Mesenchymal stem cell (in vitro differentiated cells and primary cell): ENCODE measurements at regions not wholly inside any gene's neighbourhood (a gene's known extent, or its start where the extent isn't known, plus 50 kb on each side); places are given as distances from the start of the nearest gene placed in this dataset.

Source experiments
- DNase-seq: peaks from one replicate; pipeline ENCODE4 v3.0.0-alpha.2; 2013
- H2AFZ ChIP-seq: one replicate; pipeline ENCODE4 v1.6.1; 2013; ENCODE audit warnings: low read depth, mild to moderate bottlenecking, control low read depth, inconsistent platforms, low read length, moderate library complexity
- H2AK5ac ChIP-seq: 2 replicates; pipeline ENCODE4 v1.6.1; 2013; ENCODE audit warnings: low read length, moderate library complexity, mild to moderate bottlenecking, inconsistent platforms; ENCODE audit not compliant: severe bottlenecking
- H2BK120ac ChIP-seq: one replicate; pipeline ENCODE4 v1.6.1; 2013; ENCODE audit warnings: low read depth, mild to moderate bottlenecking, inconsistent platforms, low read length, moderate library complexity
- H2BK12ac ChIP-seq, 2 experiments: one replicate each; pipeline ENCODE4 v1.6.1; 2013; ENCODE audit warnings: inconsistent platforms in 2 of 2, low read length in 2 of 2, mild to moderate bottlenecking in 2 of 2, moderate library complexity in 2 of 2, control low read depth in 1 of 2
- H2BK15ac ChIP-seq: one replicate; pipeline ENCODE4 v1.6.1; 2013; ENCODE audit warnings: mild to moderate bottlenecking, low read depth, inconsistent platforms; ENCODE audit not compliant: poor library complexity, severe bottlenecking
- H2BK5ac ChIP-seq: 2 replicates; pipeline ENCODE4 v1.6.1; 2013; ENCODE audit warnings: low read depth, mild to moderate bottlenecking, low read length, control low read depth, inconsistent platforms; ENCODE audit not compliant: poor library complexity, severe bottlenecking
- H3K14ac ChIP-seq, 2 experiments: one replicate each; pipeline ENCODE4 v1.6.1; 2013; ENCODE audit warnings: inconsistent platforms in 2 of 2, low read length in 2 of 2, control low read depth in 1 of 2, mild to moderate bottlenecking in 1 of 2, moderate library complexity in 1 of 2
- H3K18ac ChIP-seq, 2 experiments: one replicate each; pipeline ENCODE4 v1.6.1; 2013; ENCODE audit warnings: inconsistent platforms in 2 of 2, low read length in 2 of 2, control low read depth in 1 of 2, low read depth in 1 of 2, mild to moderate bottlenecking in 1 of 2
- H3K23ac ChIP-seq, 2 experiments: one replicate each; pipeline ENCODE4 v1.6.1; 2013; ENCODE audit warnings: inconsistent platforms in 2 of 2, low read length in 2 of 2, mild to moderate bottlenecking in 2 of 2, moderate library complexity in 2 of 2, control low read depth in 1 of 2
- H3K27ac ChIP-seq: 2 replicates; pipeline ENCODE4 v1.5.1; 2013; ENCODE audit warnings: mild to moderate bottlenecking, moderate library complexity, low read length, control low read depth, inconsistent platforms; ENCODE audit not compliant: poor library complexity, severe bottlenecking
- H3K27me3 ChIP-seq, 2 experiments: 2 replicates each; pipeline versions ENCODE4 v1.6.1 to v1.7.0; 2013; ENCODE audit warnings: low read length in 2 of 2, mild to moderate bottlenecking in 2 of 2, moderate library complexity in 2 of 2, control low read depth in 1 of 2, inconsistent platforms in 1 of 2; ENCODE audit not compliant: control insufficient read depth in 1 of 2, insufficient read depth in 1 of 2
- H3K36me3 ChIP-seq, 2 experiments: 2 replicates each; pipeline versions ENCODE4 v1.6.1 to v1.7.0; 2013; ENCODE audit warnings: low read length in 2 of 2, control low read depth in 1 of 2, inconsistent platforms in 1 of 2, low read depth in 1 of 2, mild to moderate bottlenecking in 1 of 2; ENCODE audit not compliant: insufficient read depth in 2 of 2, control insufficient read depth in 1 of 2
- H3K4ac ChIP-seq, 2 experiments: one replicate each; pipeline ENCODE4 v1.6.1; 2013; ENCODE audit warnings: inconsistent platforms in 2 of 2, low read length in 2 of 2, mild to moderate bottlenecking in 2 of 2, moderate library complexity in 2 of 2, control low read depth in 1 of 2, low read depth in 1 of 2
- H3K4me1 ChIP-seq: 2 replicates; pipeline ENCODE4 v1.6.1; 2013; ENCODE audit warnings: low read depth, low read length, control low read depth; ENCODE audit not compliant: control insufficient read depth, insufficient read depth
- H3K4me2 ChIP-seq: 2 replicates; pipeline ENCODE4 v1.6.1; 2013; ENCODE audit warnings: low read length, mild to moderate bottlenecking, inconsistent platforms; ENCODE audit not compliant: poor library complexity, severe bottlenecking
- H3K4me3 ChIP-seq, 2 experiments: 2 replicates each; pipeline versions ENCODE4 v1.5.1 to v1.7.0; 2013; ENCODE audit warnings: low read length in 2 of 2, mild to moderate bottlenecking in 2 of 2, control low read depth in 1 of 2, low read depth in 1 of 2; ENCODE audit not compliant: insufficient read depth in 1 of 2
- H3K79me1 ChIP-seq: replicated peaks from 2 replicates; pipeline ENCODE4 v1.6.1; 2013; ENCODE audit warnings: mild to moderate bottlenecking, control low read depth, low read length, inconsistent platforms; ENCODE audit not compliant: poor library complexity, severe bottlenecking
- H3K9ac ChIP-seq: 2 replicates; pipeline ENCODE4 v1.7.0; 2013; ENCODE audit warnings: mild to moderate bottlenecking, low read length, moderate library complexity
- H3K9me3 ChIP-seq: 2 replicates; pipeline ENCODE4 v1.7.0; 2013; ENCODE audit warnings: mild to moderate bottlenecking, low read length; ENCODE audit not compliant: control insufficient read depth
- H4K8ac ChIP-seq: one replicate; pipeline ENCODE4 v1.6.1; 2013; ENCODE audit warnings: inconsistent platforms, mild to moderate bottlenecking, low read length, moderate library complexity
- H4K91ac ChIP-seq: one replicate; pipeline ENCODE4 v1.6.1; 2013; ENCODE audit warnings: mild to moderate bottlenecking, low read length, inconsistent platforms
- WGBS: methylation state at CpG from one replicate; pipeline ENCODE4 v1.1.7; 2013; ENCODE audit warnings: mixed read lengths; 5-methylcytosine and 5-hydroxymethylcytosine counted together

DNA sequence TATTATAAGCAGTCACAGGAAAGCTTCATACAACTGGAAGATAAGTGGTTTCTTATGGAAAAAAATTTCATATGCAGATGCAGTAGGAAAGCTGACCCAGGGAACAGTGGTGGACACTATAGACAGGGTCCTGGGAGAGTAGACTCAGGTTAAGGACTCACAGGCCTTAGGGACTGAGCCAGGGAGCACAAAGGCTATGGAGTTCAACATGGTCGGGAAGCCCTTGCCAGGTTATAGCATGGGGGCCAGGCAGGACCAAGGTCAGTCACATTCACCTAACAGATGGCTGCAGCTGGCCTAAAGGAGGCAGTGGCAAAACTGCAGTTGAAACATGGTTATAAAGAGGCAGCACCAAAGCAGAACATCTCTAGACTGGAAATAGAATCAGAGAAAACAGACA, 54.9 kb upstream of the UNC5B start:
- Histone ChIP-seq H4K8ac (no peak overlapping the region), H3K9ac (no peak overlapping the region), H3K4me1 (no peaks in the 10 kb centered on the region), H3K79me1 (no peaks in the 10 kb centered on the region), H3K9me3 (peaks cover 2% of the 10 kb centered on the region), H2BK15ac (no peak overlapping the region), H3K23ac (no peak overlapping the region), H2AFZ (no peak overlapping the region), H3K27me3 (peaks cover 22 to 55% of the 10 kb centered on the region in 2 experiments), H3K18ac (no peak overlapping the region), H2BK5ac (no peak overlapping the region), H2BK120ac (no peak overlapping the region), H4K91ac (no peak overlapping the region), H3K4me2 (no peak overlapping the region), H3K36me3 (no peaks in the 10 kb centered on the region), H3K27ac (no peak overlapping the region), H3K4me3 (no peak overlapping the region), H2BK12ac (no peak overlapping the region), H3K4ac (no peak overlapping the region), H2AK5ac (no peak overlapping the region), H3K14ac (no peak overlapping the region)
- WGBS, result 81% methylated on average over 1 of the region's 1 CpG
- no peak for DNase-seq

DNA sequence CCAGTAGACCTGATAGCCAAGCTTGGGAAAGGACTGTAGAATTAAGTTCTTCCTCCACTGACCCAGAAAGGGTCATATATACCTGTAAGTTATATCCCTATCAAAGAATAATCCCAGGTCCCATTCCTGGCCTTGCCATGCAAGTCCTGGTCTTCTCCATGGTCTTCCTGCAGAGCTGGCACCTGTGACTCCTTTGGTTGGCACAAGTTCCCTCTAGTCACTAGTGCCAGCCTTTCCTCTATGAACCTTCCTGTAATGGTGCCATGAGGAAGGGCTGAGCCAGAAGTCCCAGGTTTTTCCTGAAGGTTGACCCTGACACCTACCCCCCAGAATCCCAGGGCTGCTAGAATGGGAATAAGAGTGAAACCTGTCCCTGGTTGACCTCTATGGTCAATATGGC, 54.1 kb upstream of the UNC5B start:
- H3K4ac ChIP-seq, result no peak overlapping the region

DNA sequence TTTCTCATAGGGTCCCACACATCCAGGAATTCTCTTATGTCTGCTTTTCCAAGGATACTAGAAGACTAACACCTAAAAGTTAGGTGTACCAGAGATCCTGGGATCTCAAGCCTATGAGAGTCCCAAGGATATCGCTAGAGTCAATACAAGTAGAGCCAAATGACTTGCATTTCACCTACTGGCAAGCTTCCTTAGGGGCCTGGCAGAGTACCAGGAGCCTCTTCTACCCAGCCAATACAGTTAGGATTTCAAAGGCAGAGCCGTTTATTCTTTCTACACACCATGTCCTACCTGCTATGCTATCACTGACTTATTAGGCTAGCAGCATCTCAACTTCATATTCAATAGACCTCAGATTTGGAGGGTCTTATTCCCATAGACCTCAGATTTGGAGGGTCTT, 53.5 kb upstream of the UNC5B start:
- Histone ChIP-seq H2AK5ac (no peak overlapping the region), H4K8ac (no peak overlapping the region), H3K23ac (no peak overlapping the region), H3K79me1 (no peaks in the 10 kb centered on the region), H3K9me3 (peaks cover 12% of the 10 kb centered on the region), H2BK15ac (no peak overlapping the region), H2AFZ (no peak overlapping the region), H3K36me3 (no peaks in the 10 kb centered on the region), H4K91ac (no peak overlapping the region), H3K9ac (no peak overlapping the region), H3K4me3 (no peak overlapping the region), H3K4me1 (no peaks in the 10 kb centered on the region), H3K27ac (no peak overlapping the region), H2BK12ac (no peak overlapping the region), H3K18ac (no peak overlapping the region), H3K27me3 (peaks cover 19 to 61% of the 10 kb centered on the region in 2 experiments), H3K4me2 (no peak overlapping the region), H2BK5ac (no peak overlapping the region), H3K4ac (no peak overlapping the region), H3K14ac (no peak overlapping the region), H2BK120ac (no peak overlapping the region)
- DNase-seq, result no peak
- WGBS, result 91% methylated on average over 2 of the region's 2 CpGs

More for the DNA sequence above, 54.1 kb upstream of the UNC5B start:
- Histone ChIP-seq H3K27ac (no peak overlapping the region), H3K23ac (no peak overlapping the region), H2BK5ac (no peak overlapping the region), H2AFZ (no peak overlapping the region), H2BK12ac (no peak overlapping the region), H3K27me3 (peaks cover 19 to 56% of the 10 kb centered on the region in 2 experiments), H3K9me3 (peaks cover 5% of the 10 kb centered on the region), H4K8ac (no peak overlapping the region), H3K9ac (no peak overlapping the region), H3K79me1 (no peaks in the 10 kb centered on the region), H3K14ac (no peak overlapping the region), H3K4me1 (no peaks in the 10 kb centered on the region), H2BK15ac (no peak overlapping the region), H3K18ac (no peak overlapping the region), H4K91ac (no peak overlapping the region), H3K36me3 (no peaks in the 10 kb centered on the region), H3K4me3 (no peak overlapping the region), H2BK120ac (no peak overlapping the region), H3K4me2 (no peak overlapping the region), H2AK5ac (no peak overlapping the region)
- no peak for DNase-seq

DNA sequence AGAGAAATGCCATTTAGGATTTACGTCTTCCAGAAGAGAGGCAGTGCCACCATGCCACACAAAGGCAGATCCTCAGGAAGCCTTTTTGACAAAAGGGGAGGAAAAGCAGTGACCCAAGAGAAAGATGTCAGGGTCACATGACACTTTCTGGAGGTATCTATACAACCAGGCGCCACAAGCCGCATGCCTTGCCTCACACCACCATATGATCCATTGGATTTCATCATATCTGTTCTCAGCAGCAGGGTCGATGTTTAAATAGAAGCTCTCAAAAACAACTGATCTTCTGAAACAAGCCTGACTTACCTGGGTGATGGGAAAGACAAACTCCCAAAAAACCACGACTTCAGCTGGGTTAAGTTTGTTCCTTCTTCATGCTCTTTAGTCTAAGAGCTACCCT, 52.5 kb upstream of the UNC5B start:
- Histone ChIP-seq H3K4ac (no peak overlapping the region), H2BK12ac (no peak overlapping the region), H3K27me3 (peaks cover 20 to 59% of the 10 kb centered on the region in 2 experiments), H2BK120ac (no peak overlapping the region), H3K36me3 (no peaks in the 10 kb centered on the region), H3K4me1 (no peaks in the 10 kb centered on the region), H3K14ac (no peak overlapping the region), H3K4me2 (no peak overlapping the region), H3K4me3 (no peak overlapping the region), H2BK15ac (no peak overlapping the region), H2AFZ (no peak overlapping the region), H3K9me3 (peaks cover 14% of the 10 kb centered on the region), H4K8ac (no peak overlapping the region), H4K91ac (no peak overlapping the region), H3K79me1 (no peaks in the 10 kb centered on the region), H2BK5ac (no peak overlapping the region), H3K18ac (no peak overlapping the region), H3K27ac (no peak overlapping the region), H2AK5ac (no peak overlapping the region), H3K23ac (no peak overlapping the region), H3K9ac (no peak overlapping the region)
- WGBS, result 87% methylated on average over 5 of the region's 5 CpGs
- no peak for DNase-seq
